Activated CD8-positive, alpha-beta T cell treated with anti-CD3 and anti-CD28 coated beads for 36 hours (primary cell): ENCODE measurements at regions not wholly inside any gene's neighbourhood (a gene's known extent, or its start where the extent isn't known, plus 50 kb on each side); places are given as distances from the start of the nearest gene placed in this dataset.

Experiments
- ATAC-seq: fragments of 200-7000 bp; cut with Tn5 transposase; one replicate; pipeline ENCODE4 v1.10.0; 2021; ENCODE audit warnings: mild to moderate bottlenecking, moderate library complexity
- CTCF ChIA-PET: fragments of 350-600 bp; sonication (Branson Sonifier 250); formaldehyde crosslinking; loops from one replicate; lab custom pipeline; 2021; ENCODE audit warnings: antibody characterized with exemption; lab: Charles Lee
- POLR2A ChIA-PET: fragments of 350-600 bp; sonication (Branson Sonifier 250); formaldehyde crosslinking; loops from one replicate; lab custom pipeline; 2021; ENCODE audit warnings: antibody characterized with exemption; lab: Charles Lee
- DNase-seq: peaks from one replicate; pipeline ENCODE4 v3.0.0-alpha.2; 2020
- H3K27ac Mint-ChIP-seq: one replicate; pipeline ENCODE4 v1.8.0; 2021; ENCODE audit warnings: mild to moderate bottlenecking, mixed read lengths
- H3K27me3 Mint-ChIP-seq: one replicate; pipeline ENCODE4 v1.8.0; 2021; ENCODE audit warnings: mixed read lengths
- H3K36me3 Mint-ChIP-seq: one replicate; pipeline ENCODE4 v1.8.0; 2021; ENCODE audit warnings: low read depth, mixed read lengths
- H3K4me1 Mint-ChIP-seq: one replicate; pipeline ENCODE4 v1.8.0; 2021; ENCODE audit warnings: low read depth, mixed read lengths
- H3K4me3 Mint-ChIP-seq: one replicate; pipeline ENCODE4 v1.8.0; 2021; ENCODE audit warnings: mild to moderate bottlenecking, moderate library complexity, mixed read lengths
- H3K9me3 Mint-ChIP-seq: one replicate; pipeline ENCODE4 v1.8.0; 2021; ENCODE audit warnings: mixed read lengths
- CTCF ChIP-seq: fragments of 200-600 bp; IDR thresholded peaks from one replicate; pipeline ENCODE4 v1.8.0; 2022; ENCODE audit warnings: antibody characterized with exemption, mild to moderate bottlenecking
- intact Hi-C: fragments of 100-400 bp; cut with micrococcal nuclease; formaldehyde crosslinking; loops from one replicate; pipeline ENCODE4 v1.10.0; 2022

DNA sequence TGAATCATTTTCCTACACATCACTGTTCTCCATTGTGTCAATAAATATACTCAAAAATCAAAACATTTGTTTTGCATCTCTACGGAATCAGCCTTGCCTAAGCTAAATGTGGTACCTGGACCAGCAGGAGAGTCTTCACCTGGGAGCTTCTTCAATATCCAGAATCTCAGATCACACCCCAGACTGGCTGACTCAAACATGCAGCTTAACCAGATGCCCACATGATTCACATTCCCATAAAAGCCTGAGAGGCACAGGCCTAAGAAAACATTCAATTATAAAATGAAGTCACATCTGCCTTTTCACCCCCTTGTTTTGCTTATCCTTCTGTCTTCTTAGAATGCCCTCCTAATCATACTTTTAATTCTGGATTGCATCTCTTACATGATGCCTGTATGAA lies 1045.5 kb upstream of the NXPH2 start:
- H3K4me1 Mint-ChIP-seq = no peaks in the 10 kb centered on the region
- H3K36me3 Mint-ChIP-seq = no peaks in the 10 kb centered on the region
- no peaks in the 10 kb centered on the region for H3K27me3 Mint-ChIP-seq
- intact Hi-C loops = no loop called here
- H3K4me3 Mint-ChIP-seq = no peak overlapping the region
- DNase-seq = no peak
- H3K9me3 Mint-ChIP-seq = peaks cover 3% of the 10 kb centered on the region
- ChIA-PET CTCF (no interaction called here), POLR2A (no interaction called here)
- TF ChIP-seq CTCF = no peak
- H3K27ac Mint-ChIP-seq = no peak overlapping the region
- no peak for ATAC-seq

- no peak for DNase-seq
- Mint-ChIP-seq H3K4me1 (no peaks in the 10 kb centered on the region), H3K4me3 (no peak overlapping the region)
Observed at GRCh38 chr2:139819273-139819796, 1039.1 kb upstream of the NXPH2 start.

DNA sequence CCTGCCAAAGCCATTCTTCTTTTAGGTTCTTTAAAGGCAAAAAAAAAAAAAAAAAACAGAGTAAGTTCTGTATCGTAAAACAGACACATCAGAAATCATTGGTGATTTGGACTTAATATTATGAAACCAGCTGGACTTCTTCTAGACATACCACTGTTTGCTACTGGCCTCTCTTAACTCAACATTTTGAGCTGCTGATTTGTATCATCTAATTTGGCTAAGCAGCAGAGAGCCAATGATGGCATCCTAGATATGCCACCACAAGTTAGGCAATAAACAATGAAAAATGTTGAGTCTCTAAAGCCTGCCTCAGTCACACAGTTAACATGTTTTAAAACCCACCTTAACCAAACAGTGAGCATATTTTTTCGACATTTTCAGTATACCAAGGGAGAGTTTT lies 1034.3 kb upstream of the NXPH2 start:
- H3K36me3 Mint-ChIP-seq = no peaks in the 10 kb centered on the region
- TF ChIP-seq CTCF = no peak
- no peak overlapping the region for H3K4me3 Mint-ChIP-seq
- intact Hi-C loops = no loop called here
- peaks cover 5% of the 10 kb centered on the region for H3K9me3 Mint-ChIP-seq
- no peaks in the 10 kb centered on the region for H3K4me1 Mint-ChIP-seq
- ChIA-PET CTCF (interaction anchor here (0.7 kb wide), 1 partner anchor 9 kb away, joined by 4 read pairs; no protein-coding TSS in a partner anchor), POLR2A (no interaction called here)
- no peak overlapping the region for H3K27ac Mint-ChIP-seq
- H3K27me3 Mint-ChIP-seq = no peaks in the 10 kb centered on the region
- no peak for ATAC-seq
- no peak for DNase-seq

More at GRCh38 chr2:139819273-139819796, 1039.1 kb upstream of the NXPH2 start:
- TF ChIP-seq CTCF = no peak
- Mint-ChIP-seq H3K9me3 (peaks cover 5% of the 10 kb centered on the region), H3K27me3 (no peaks in the 10 kb centered on the region), H3K27ac (no peak overlapping the region), H3K36me3 (no peaks in the 10 kb centered on the region)
- POLR2A ChIA-PET = no interaction called here
- intact Hi-C loops = no loop called here
- CTCF ChIA-PET = no interaction called here
- no peak for ATAC-seq

DNA sequence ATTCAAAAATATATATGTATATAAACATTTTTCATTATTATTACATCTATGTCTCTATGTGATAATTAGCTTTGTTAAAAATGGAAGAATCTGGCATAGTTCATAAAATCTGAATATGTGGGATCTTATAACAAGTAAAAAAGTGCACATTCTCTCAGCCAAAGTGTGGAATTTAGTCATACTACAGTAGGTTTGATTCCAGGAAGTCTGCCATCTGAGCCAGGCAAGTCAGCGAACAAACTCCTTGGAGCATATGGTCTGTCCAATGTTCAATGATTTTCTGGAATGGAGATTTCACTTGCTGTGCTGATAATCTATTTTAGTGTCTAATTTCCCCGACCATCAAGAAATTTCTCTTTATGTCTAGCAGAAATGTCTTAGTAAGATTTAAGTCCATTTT lies 1033.2 kb upstream of the NXPH2 start:
- H3K27ac Mint-ChIP-seq = no peak overlapping the region
- DNase-seq = no peak
- no peaks in the 10 kb centered on the region for H3K4me1 Mint-ChIP-seq
- H3K27me3 Mint-ChIP-seq = no peaks in the 10 kb centered on the region
- CTCF ChIA-PET = no interaction called here
- POLR2A ChIA-PET = no interaction called here
- peaks cover 4% of the 10 kb centered on the region for H3K9me3 Mint-ChIP-seq
- no peak for TF ChIP-seq CTCF
- intact Hi-C loops = no loop called here
- H3K4me3 Mint-ChIP-seq = no peak overlapping the region
- H3K36me3 Mint-ChIP-seq = no peaks in the 10 kb centered on the region
- no peak for ATAC-seq

DNA sequence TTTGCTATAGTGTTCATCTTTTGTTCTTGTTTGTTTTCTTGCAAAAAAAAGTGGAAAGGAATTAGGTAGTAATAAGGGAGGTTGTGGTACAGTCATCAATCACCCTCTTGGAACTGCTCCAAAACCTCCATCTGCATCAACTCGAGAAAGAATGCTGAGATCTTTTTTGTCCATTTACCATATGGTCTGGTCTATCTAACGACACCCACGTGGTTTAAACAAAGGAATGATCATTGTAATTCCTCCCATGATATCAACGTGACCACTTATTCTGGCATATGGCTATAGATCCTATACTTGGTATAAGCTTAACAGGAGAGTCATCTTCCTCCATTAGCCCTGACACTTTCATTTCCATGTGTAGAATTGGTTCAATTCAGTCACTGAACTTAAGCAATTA lies 1025.3 kb upstream of the NXPH2 start:
- ATAC-seq (no peak), DNase-seq (no peak)
- Mint-ChIP-seq H3K36me3 (no peaks in the 10 kb centered on the region), H3K27me3 (no peaks in the 10 kb centered on the region), H3K27ac (no peak overlapping the region), H3K4me1 (no peaks in the 10 kb centered on the region), H3K9me3 (peaks cover 6% of the 10 kb centered on the region), H3K4me3 (no peak overlapping the region)
- no peak for TF ChIP-seq CTCF
- POLR2A ChIA-PET = no interaction called here
- intact Hi-C loops = no loop called here
- CTCF ChIA-PET = interaction anchor here (0.9 kb wide), 1 partner anchor 9 kb away, joined by 4 read pairs; no protein-coding TSS in a partner anchor
